GM10248 (cell line): ENCODE measurements at regions not wholly inside any gene's neighbourhood (a gene's known extent, or its start where the extent isn't known, plus 50 kb on each side); places are given as distances from the start of the nearest gene placed in this dataset.

ENCODE experiments used
- CTCF ChIA-PET: fragments of 300-600 bp; sonication (Branson Sonifier 250); formaldehyde crosslinking; extraction: SDS; loops from one replicate; lab custom pipeline; 2021; ENCODE audit warnings: antibody characterized with exemption; lab: Yijun Ruan, JAX
- POLR2A ChIA-PET: fragments of 350-650 bp; sonication (Branson Sonifier 250); formaldehyde crosslinking; extraction: SDS; loops from one replicate; lab custom pipeline; 2020; ENCODE audit warnings: antibody characterized with exemption; lab: Yijun Ruan, JAX
- DNase-seq: peaks from one replicate; pipeline ENCODE4 v3.0.0; 2012; ENCODE audit errors: extremely low spot score
- CTCF ChIP-seq: IDR thresholded peaks from 2 replicates; pipeline ENCODE4 v1.5.1; 2012; ENCODE audit warnings: mild to moderate bottlenecking, low read depth; ENCODE audit errors: extremely low read depth, missing control alignments, control extremely low read depth

GRCh38 chr7:80309971-80310549, 175.4 kb downstream of the GNAI1 start:
- ChIA-PET CTCF (interaction anchor here (1.0 kb wide), 2 partner anchors 9 to 26 kb away, joined by 3 read pairs; no protein-coding TSS in a partner anchor), POLR2A (no interaction called here)
- no peak for DNase-seq
- TF ChIP-seq CTCF: no peak

- ChIA-PET CTCF (interaction anchor here (1.0 kb wide), 1 partner anchor 25 kb away, joined by 3 read pairs; no protein-coding TSS in a partner anchor), POLR2A (no interaction called here)
- no peak for DNase-seq
- no peak for TF ChIP-seq CTCF
Observed at GRCh38 chr7:80309377-80309776, 174.7 kb downstream of the GNAI1 start.

GRCh38 chr7:80307227-80307856, 172.7 kb downstream of the GNAI1 start:
- TF ChIP-seq CTCF: no peak
- POLR2A ChIA-PET: no interaction called here
- DNase-seq: no peak
- CTCF ChIA-PET: no interaction called here

- POLR2A ChIA-PET: no interaction called here
- TF ChIP-seq CTCF: no peak
- DNase-seq: no peak
- CTCF ChIA-PET: interaction anchor here (0.8 to 1.4 kb wide), 2 partner anchors 11 to 28 kb away, joined by 3 to 4 read pairs; no protein-coding TSS in a partner anchor
Observed at GRCh38 chr7:80303315-80303714, 168.7 kb downstream of the GNAI1 start.

GRCh38 chr7:80302636-80303035, 168.0 kb downstream of the GNAI1 start:
- TF ChIP-seq CTCF: no peak
- ChIA-PET CTCF (interaction anchor here (0.8 to 1.4 kb wide), 2 partner anchors 11 to 27 kb away, joined by 3 to 4 read pairs; no protein-coding TSS in a partner anchor), POLR2A (no interaction called here)
- no peak for DNase-seq

GRCh38 chr7:80302078-80302477, 167.4 kb downstream of the GNAI1 start:
- ChIA-PET POLR2A (no interaction called here), CTCF (no interaction called here)
- TF ChIP-seq CTCF: no peak
- no peak for DNase-seq
